ENCODE measurements at regions not wholly inside any gene's neighbourhood (a gene's known extent, or its start where the extent isn't known, plus 50 kb on each side); places are given as distances from the start of the nearest gene placed in this dataset.

DNA sequence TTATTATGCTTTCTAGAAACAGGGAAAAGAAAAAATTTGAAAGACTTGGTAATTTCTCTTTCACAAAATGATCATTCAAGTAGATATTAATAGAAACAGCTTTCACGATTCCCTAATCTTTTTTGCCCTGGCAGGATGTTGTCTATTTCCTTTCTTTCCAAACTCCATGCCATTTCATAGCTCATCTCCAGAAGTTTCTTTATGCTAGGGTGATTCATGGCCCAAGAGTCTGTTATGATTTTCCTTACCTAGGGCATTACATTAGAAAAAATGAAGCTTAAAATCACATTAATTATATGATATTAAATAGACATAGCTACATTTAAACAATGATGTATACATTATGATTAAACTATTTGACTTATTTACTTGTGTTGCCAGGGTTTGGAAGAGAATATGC is 762.1 kb downstream of the LTN1 start:
- TF ChIP-seq CTCF (conservative IDR thresholded peaks at IDR 0.05 in 1 of 2, IDR thresholded peaks at IDR 0.05 in 1 of 2; ENCODE audit: extremely low read depth in 1 of 2, insufficient read depth in 1 of 2, low read depth in 1 of 2, low read length in 2 of 2) (no peak), EZH2 (IDR thresholded peaks at IDR 0.05; ENCODE audit: borderline replicate concordance, low read length) (no peak)
